ENCODE measurements at regions not wholly inside any gene's neighbourhood (a gene's known extent, or its start where the extent isn't known, plus 50 kb on each side); places are given as distances from the start of the nearest gene placed in this dataset.
A peak's percentile ranks its signal among the peaks of the same experiment; 100 is the strongest.
"Not testable (repeated sequence)": the region's sequence is repeated elsewhere in the genome, so short reads cannot be mapped to it uniquely, and the experiment has no call there.

- not testable (repeated sequence) for DNase-seq
These were observed 959.4 kb upstream of the DEFB115 start for GRCh38 chr20:30297878-30298595.

GRCh38 chr20:30300220-30300642, 957.2 kb upstream of the DEFB115 start:
- DNase-seq: not testable (repeated sequence)

- DNase-seq: not testable (repeated sequence)
These were observed 954.7 kb upstream of the DEFB115 start for GRCh38 chr20:30302786-30303185.

GRCh38 chr20:30309938-30310337, 947.5 kb upstream of the DEFB115 start:
- not testable (repeated sequence) for DNase-seq

GRCh38 chr20:30310385-30310784, 947.1 kb upstream of the DEFB115 start:
- DNase-seq: not testable (repeated sequence)

GRCh38 chr20:30312220-30312619, 945.2 kb upstream of the DEFB115 start:
- not testable (repeated sequence) for DNase-seq

GRCh38 chr20:30313660-30314059, 943.8 kb upstream of the DEFB115 start:
- not testable (repeated sequence) for DNase-seq

- not testable (repeated sequence) for DNase-seq
These were observed 941.4 kb upstream of the DEFB115 start for GRCh38 chr20:30316063-30316462.

GRCh38 chr20:30316532-30317299, 940.7 kb upstream of the DEFB115 start:
- DNase-seq: not testable (repeated sequence)

- not testable (repeated sequence) for DNase-seq
These were observed 923.7 kb upstream of the DEFB115 start for GRCh38 chr20:30333744-30334143.

- not testable (repeated sequence) for DNase-seq
These were observed 919.9 kb upstream of the DEFB115 start for GRCh38 chr20:30337556-30337955.

- DNase-seq: not testable (repeated sequence)
These were observed 908.5 kb upstream of the DEFB115 start for GRCh38 chr20:30348932-30349331.

GRCh38 chr20:30356854-30357467, 900.5 kb upstream of the DEFB115 start:
- DNase-seq: not testable (repeated sequence)

- DNase-seq: not testable (repeated sequence)
These were observed 895.7 kb upstream of the DEFB115 start for GRCh38 chr20:30361756-30362155.

GRCh38 chr20:30376430-30376766, 881.1 kb upstream of the DEFB115 start:
- not testable (repeated sequence) for DNase-seq

GRCh38 chr20:30376767-30377658, 880.5 kb upstream of the DEFB115 start:
- peak; percentile 93 for DNase-seq

- DNase-seq: not testable (repeated sequence)
These were observed 879.1 kb upstream of the DEFB115 start for GRCh38 chr20:30378317-30378716.

GRCh38 chr20:30378721-30379120, 878.7 kb upstream of the DEFB115 start:
- DNase-seq: not testable (repeated sequence)

GRCh38 chr20:30384841-30385240, 872.6 kb upstream of the DEFB115 start:
- DNase-seq: not testable (repeated sequence)

GRCh38 chr20:30386099-30386498, 871.4 kb upstream of the DEFB115 start:
- DNase-seq: not testable (repeated sequence)

GRCh38 chr20:30387823-30388222, 869.6 kb upstream of the DEFB115 start:
- DNase-seq: not testable (repeated sequence)

- not testable (repeated sequence) for DNase-seq
These were observed 863.9 kb upstream of the DEFB115 start for GRCh38 chr20:30393523-30393922.
